GM12892 (cell line): ENCODE measurements at regions not wholly inside any gene's neighbourhood (a gene's known extent, or its start where the extent isn't known, plus 50 kb on each side); places are given as distances from the start of the nearest gene placed in this dataset.

Experiments
- POLR2A ChIP-seq: IDR thresholded peaks from 2 replicates; pipeline ENCODE4 v1.6.1; 2011; ENCODE audit warnings: low read depth, low read length, control low read depth
- POLR2AphosphoS5 ChIP-seq: IDR thresholded peaks from 2 replicates; pipeline ENCODE4 v1.6.1; 2011; ENCODE audit warnings: low read depth, low read length, control low read depth
- TAF1 ChIP-seq: IDR thresholded peaks from 2 replicates; pipeline ENCODE4 v1.6.1; 2011; ENCODE audit warnings: low read depth, mild to moderate bottlenecking, control low read depth, low read length, borderline replicate concordance

GRCh38 chr9:108643731-108644510 is 211.9 kb downstream of the ACTL7B start:
- no peak for TF ChIP-seq POLR2A
- TF ChIP-seq POLR2AphosphoS5, result no peak
- TF ChIP-seq TAF1, result no peak
